ENCODE measurements at regions not wholly inside any gene's neighbourhood (a gene's known extent, or its start where the extent isn't known, plus 50 kb on each side); places are given as distances from the start of the nearest gene placed in this dataset.

GRCh38 chr4:10981096-10981495, 296.5 kb upstream of the CLNK start:
- intact Hi-C loops (cut with micrococcal nuclease): no loop called here

More at GRCh38 chr4:10981096-10981495, 296.5 kb upstream of the CLNK start:
- H2AFZ ChIP-seq (ENCODE audit: low read depth, low read length, poor library complexity, severe bottlenecking): no peak overlapping the region
- H4K20me1 ChIP-seq (ENCODE audit: insufficient read depth): no peaks in the 10 kb centered on the region
- H3K4me1 ChIP-seq (ENCODE audit: control insufficient read depth in 1 of 2, insufficient read depth in 2 of 2, low read length in 2 of 2): no peaks in the 10 kb centered on the region
- H3K79me2 ChIP-seq (ENCODE audit: insufficient read depth, low read length): no peaks in the 10 kb centered on the region
- RAD21 ChIA-PET (ENCODE audit: low non-redundant PET in 1 of 2, low total read pairs in 2 of 2, uncharacterized antibody in 2 of 2, unreplicated experiment in 2 of 2): no interaction called here
- ATAC-seq (no peak), DNase-seq (ENCODE audit: low read depth, low spot score) (no peak)
- no peaks in the 10 kb centered on the region for H3K9me3 ChIP-seq (ENCODE audit: control insufficient read depth in 1 of 2, insufficient read depth in 1 of 2, low read depth in 1 of 2, low read length in 2 of 2)
- H3K9ac ChIP-seq (ENCODE audit: low read length): no peak overlapping the region
- CTCF ChIA-PET: no interaction called here
- TF ChIP-seq ELF1 (IDR thresholded peaks at IDR 0.05; ENCODE audit: borderline replicate concordance, low read depth) (no peak), CEBPB (IDR thresholded peaks at IDR 0.05; ENCODE audit: low read depth) (no peak), ATF3 (IDR thresholded peaks at IDR 0.05) (no peak), FOSL1 (IDR thresholded peaks at IDR 0.05; ENCODE audit: low read depth) (no peak), SP1 (IDR thresholded peaks at IDR 0.05; ENCODE audit: low read depth) (no peak), EGR1 (IDR thresholded peaks at IDR 0.05; ENCODE audit: low read depth) (no peak), YY1 (IDR thresholded peaks at IDR 0.05; ENCODE audit: extremely low read depth, insufficient replicate concordance, low read depth, low read length) (no peak), SIN3A (IDR thresholded peaks at IDR 0.05; ENCODE audit: low read depth) (no peak), TCF7L2 (IDR thresholded peaks at IDR 0.05; ENCODE audit: borderline replicate concordance, extremely low read depth, insufficient read depth, insufficient read length) (no peak), ZBTB33 (IDR thresholded peaks at IDR 0.05; ENCODE audit: extremely low read depth, insufficient replicate concordance, low read length) (no peak), CBX3 (IDR thresholded peaks at IDR 0.05; ENCODE audit: low read depth) (no peak)
- TF ChIP-seq, protein P1, sequence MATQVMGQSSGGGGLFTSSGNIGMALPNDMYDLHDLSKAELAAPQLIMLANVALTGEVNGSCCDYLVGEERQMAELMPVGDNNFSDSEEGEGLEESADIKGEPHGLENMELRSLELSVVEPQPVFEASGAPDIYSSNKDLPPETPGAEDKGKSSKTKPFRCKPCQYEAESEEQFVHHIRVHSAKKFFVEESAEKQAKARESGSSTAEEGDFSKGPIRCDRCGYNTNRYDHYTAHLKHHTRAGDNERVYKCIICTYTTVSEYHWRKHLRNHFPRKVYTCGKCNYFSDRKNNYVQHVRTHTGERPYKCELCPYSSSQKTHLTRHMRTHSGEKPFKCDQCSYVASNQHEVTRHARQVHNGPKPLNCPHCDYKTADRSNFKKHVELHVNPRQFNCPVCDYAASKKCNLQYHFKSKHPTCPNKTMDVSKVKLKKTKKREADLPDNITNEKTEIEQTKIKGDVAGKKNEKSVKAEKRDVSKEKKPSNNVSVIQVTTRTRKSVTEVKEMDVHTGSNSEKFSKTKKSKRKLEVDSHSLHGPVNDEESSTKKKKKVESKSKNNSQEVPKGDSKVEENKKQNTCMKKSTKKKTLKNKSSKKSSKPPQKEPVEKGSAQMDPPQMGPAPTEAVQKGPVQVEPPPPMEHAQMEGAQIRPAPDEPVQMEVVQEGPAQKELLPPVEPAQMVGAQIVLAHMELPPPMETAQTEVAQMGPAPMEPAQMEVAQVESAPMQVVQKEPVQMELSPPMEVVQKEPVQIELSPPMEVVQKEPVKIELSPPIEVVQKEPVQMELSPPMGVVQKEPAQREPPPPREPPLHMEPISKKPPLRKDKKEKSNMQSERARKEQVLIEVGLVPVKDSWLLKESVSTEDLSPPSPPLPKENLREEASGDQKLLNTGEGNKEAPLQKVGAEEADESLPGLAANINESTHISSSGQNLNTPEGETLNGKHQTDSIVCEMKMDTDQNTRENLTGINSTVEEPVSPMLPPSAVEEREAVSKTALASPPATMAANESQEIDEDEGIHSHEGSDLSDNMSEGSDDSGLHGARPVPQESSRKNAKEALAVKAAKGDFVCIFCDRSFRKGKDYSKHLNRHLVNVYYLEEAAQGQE (IDR thresholded peaks at IDR 0.05; ENCODE audit: low read depth): no peak
- H3K27me3 ChIP-seq (ENCODE audit: insufficient read depth, low read length): no peaks in the 10 kb centered on the region
- H3K36me3 ChIP-seq (ENCODE audit: control insufficient read depth in 1 of 2, insufficient read depth in 2 of 2, low read length in 2 of 2): no peaks in the 10 kb centered on the region
- H3K4me3 ChIP-seq (replicated peaks in 1 of 2; ENCODE audit: low read depth in 1 of 2, low read length in 2 of 2): no peak overlapping the region
- H3K9me2 ChIP-seq (ENCODE audit: insufficient read depth): no peaks in the 10 kb centered on the region
- no TSS peak for BruUV-seq (replicated peaks)
- no peak overlapping the region for H3K27ac ChIP-seq (ENCODE audit: low read depth, low read length)
- POLR2A ChIA-PET: no interaction called here
- no peak overlapping the region for H3K4me2 ChIP-seq (ENCODE audit: low read length)
